Liver (tissue), 8 donors: ENCODE measurements at regions not wholly inside any gene's neighbourhood (a gene's known extent, or its start where the extent isn't known, plus 50 kb on each side); places are given as distances from the start of the nearest gene placed in this dataset.

Source experiments
- DNase-seq: peaks from one replicate; pipeline ENCODE4 v3.0.0-alpha.2; 2017; ENCODE audit warnings: low spot score
- H3K27ac ChIP-seq, 2 donors: one replicate each; pipeline ENCODE4 v1.7.0; 2013; ENCODE audit warnings: inconsistent platforms in 2 of 2, low read length in 2 of 2, control low read depth in 1 of 2, low read depth in 1 of 2, mild to moderate bottlenecking in 1 of 2
- H3K27me3 ChIP-seq, 4 donors: one replicate each; pipeline versions ENCODE4 v1.6.1 to v1.7.0; 2013; ENCODE audit warnings: low read length in 3 of 4, inconsistent platforms in 1 of 4, mild to moderate bottlenecking in 1 of 4, moderate library complexity in 1 of 4; ENCODE audit not compliant: control insufficient read depth in 4 of 4, insufficient read depth in 4 of 4
- H3K36me3 ChIP-seq, 4 donors: one replicate each; pipeline versions ENCODE4 v1.6.1 to v1.7.0; 2013; ENCODE audit warnings: low read length in 3 of 4, mild to moderate bottlenecking in 3 of 4, low read depth in 1 of 4, moderate library complexity in 1 of 4; ENCODE audit not compliant: control insufficient read depth in 4 of 4, insufficient read depth in 3 of 4
- H3K4me1 ChIP-seq, 4 donors: one replicate each; pipeline versions ENCODE4 v1.6.1 to v1.7.0; 2013; ENCODE audit warnings: low read length in 3 of 4, mild to moderate bottlenecking in 3 of 4, moderate library complexity in 1 of 4; ENCODE audit not compliant: control insufficient read depth in 4 of 4, insufficient read depth in 4 of 4
- H3K4me3 ChIP-seq, 3 donors: one replicate each; pipeline versions ENCODE4 v1.6.1 to v1.7.0; 2013; ENCODE audit warnings: low read length in 3 of 3, control low read depth in 1 of 3, low read depth in 1 of 3, mild to moderate bottlenecking in 1 of 3
- H3K9ac ChIP-seq, 2 donors: one replicate each; pipeline ENCODE4 v1.7.0; 2013; ENCODE audit warnings: low read length in 2 of 2, mild to moderate bottlenecking in 2 of 2, moderate library complexity in 2 of 2, control low read depth in 1 of 2, low read depth in 1 of 2
- H3K9me3 ChIP-seq, 4 donors: one replicate each; pipeline versions ENCODE4 v1.6.1 to v1.7.0; 2013; ENCODE audit warnings: low read length in 3 of 4; ENCODE audit not compliant: control insufficient read depth in 4 of 4
- HNF4A ChIP-seq, 2 donors: conservative IDR thresholded peaks; 2 replicates each; pipeline ENCODE4 v1.6.1; 2016; ENCODE audit warnings: antibody characterized with exemption in 2 of 2, mild to moderate bottlenecking in 2 of 2
- RXRA ChIP-seq, 2 donors: IDR thresholded peaks; 2 replicates each; pipeline ENCODE4 v1.6.1; 2017 to 2018; ENCODE audit warnings: antibody characterized with exemption in 2 of 2, mild to moderate bottlenecking in 1 of 2
- YY1 ChIP-seq: IDR thresholded peaks from 2 replicates; pipeline ENCODE4 v1.6.1; 2016; ENCODE audit warnings: antibody characterized with exemption, mild to moderate bottlenecking
- WGBS: extraction: QIAGEN DNeasy Blood & Tissue Kit; methylation state at CpG from one replicate; pipeline ENCODE4 v1.1.7; 2013; 5-methylcytosine and 5-hydroxymethylcytosine counted together
- TF ChIP-seq, protein P1 (sequence below): IDR thresholded peaks from 2 replicates; pipeline ENCODE4 v1.6.1; 2016; ENCODE audit warnings: antibody characterized with exemption
- TF ChIP-seq, protein P2 (sequence below): IDR thresholded peaks from 2 replicates; pipeline ENCODE4 v1.6.1; 2016; ENCODE audit warnings: antibody characterized with exemption
- TF ChIP-seq, protein P3 (sequence below): IDR thresholded peaks from 2 replicates; pipeline ENCODE4 v1.6.1; 2016; ENCODE audit warnings: antibody characterized with exemption, mild to moderate bottlenecking
- TF ChIP-seq, protein P4 (sequence below): fragments of 150-350 bp; IDR thresholded peaks from 2 replicates; pipeline ENCODE4 v1.5.1; 2017; ENCODE audit warnings: improper control_type of control experiment, low read depth, low read length; ENCODE audit not compliant: missing input control
- donor health status: healthy.
- donor health status: healthy.
- donor health status: healthy.
- donor health status: healthy.
- donor health status: healthy.

DNA sequence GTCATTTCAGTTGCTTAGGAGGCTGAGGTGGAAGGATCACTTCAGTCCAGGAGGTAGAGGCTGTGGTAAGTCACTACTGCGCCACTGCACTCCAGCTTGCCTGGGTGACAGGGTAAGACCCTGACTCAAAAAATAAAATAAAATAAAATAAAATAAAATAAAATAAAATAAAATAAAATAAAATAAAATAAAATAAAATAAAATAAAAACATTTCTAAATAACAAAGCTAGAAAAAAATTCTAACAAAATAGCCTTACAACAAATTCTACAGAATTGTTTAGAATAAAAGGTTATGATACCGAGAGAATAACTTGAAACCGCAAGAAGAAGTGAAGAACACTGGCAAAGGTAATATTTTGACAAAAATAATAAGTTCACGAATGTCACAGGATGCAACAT, 794.3 kb downstream of the NR2F2 start:
- no peaks in the 10 kb centered on the region for H3K27me3 ChIP-seq
- no peak overlapping the region for H3K27ac ChIP-seq
- WGBS = 85% methylated on average over 4 of the region's 4 CpGs
- no peaks in the 10 kb centered on the region for H3K9me3 ChIP-seq
- no peak overlapping the region for H3K4me3 ChIP-seq
- no peak for DNase-seq
- no peaks in the 10 kb centered on the region for H3K4me1 ChIP-seq
- H3K9ac ChIP-seq = no peak overlapping the region
- H3K36me3 ChIP-seq = no peaks in the 10 kb centered on the region
- TF ChIP-seq, protein P1, sequence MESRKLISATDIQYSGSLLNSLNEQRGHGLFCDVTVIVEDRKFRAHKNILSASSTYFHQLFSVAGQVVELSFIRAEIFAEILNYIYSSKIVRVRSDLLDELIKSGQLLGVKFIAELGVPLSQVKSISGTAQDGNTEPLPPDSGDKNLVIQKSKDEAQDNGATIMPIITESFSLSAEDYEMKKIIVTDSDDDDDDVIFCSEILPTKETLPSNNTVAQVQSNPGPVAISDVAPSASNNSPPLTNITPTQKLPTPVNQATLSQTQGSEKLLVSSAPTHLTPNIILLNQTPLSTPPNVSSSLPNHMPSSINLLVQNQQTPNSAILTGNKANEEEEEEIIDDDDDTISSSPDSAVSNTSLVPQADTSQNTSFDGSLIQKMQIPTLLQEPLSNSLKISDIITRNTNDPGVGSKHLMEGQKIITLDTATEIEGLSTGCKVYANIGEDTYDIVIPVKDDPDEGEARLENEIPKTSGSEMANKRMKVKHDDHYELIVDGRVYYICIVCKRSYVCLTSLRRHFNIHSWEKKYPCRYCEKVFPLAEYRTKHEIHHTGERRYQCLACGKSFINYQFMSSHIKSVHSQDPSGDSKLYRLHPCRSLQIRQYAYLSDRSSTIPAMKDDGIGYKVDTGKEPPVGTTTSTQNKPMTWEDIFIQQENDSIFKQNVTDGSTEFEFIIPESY = no peak
- no peak for TF ChIP-seq HNF4A (conservative IDR thresholded peaks at IDR 0.05)
- TF ChIP-seq, protein P2, sequence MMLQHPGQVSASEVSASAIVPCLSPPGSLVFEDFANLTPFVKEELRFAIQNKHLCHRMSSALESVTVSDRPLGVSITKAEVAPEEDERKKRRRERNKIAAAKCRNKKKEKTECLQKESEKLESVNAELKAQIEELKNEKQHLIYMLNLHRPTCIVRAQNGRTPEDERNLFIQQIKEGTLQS = no peak
- TF ChIP-seq, protein P3, sequence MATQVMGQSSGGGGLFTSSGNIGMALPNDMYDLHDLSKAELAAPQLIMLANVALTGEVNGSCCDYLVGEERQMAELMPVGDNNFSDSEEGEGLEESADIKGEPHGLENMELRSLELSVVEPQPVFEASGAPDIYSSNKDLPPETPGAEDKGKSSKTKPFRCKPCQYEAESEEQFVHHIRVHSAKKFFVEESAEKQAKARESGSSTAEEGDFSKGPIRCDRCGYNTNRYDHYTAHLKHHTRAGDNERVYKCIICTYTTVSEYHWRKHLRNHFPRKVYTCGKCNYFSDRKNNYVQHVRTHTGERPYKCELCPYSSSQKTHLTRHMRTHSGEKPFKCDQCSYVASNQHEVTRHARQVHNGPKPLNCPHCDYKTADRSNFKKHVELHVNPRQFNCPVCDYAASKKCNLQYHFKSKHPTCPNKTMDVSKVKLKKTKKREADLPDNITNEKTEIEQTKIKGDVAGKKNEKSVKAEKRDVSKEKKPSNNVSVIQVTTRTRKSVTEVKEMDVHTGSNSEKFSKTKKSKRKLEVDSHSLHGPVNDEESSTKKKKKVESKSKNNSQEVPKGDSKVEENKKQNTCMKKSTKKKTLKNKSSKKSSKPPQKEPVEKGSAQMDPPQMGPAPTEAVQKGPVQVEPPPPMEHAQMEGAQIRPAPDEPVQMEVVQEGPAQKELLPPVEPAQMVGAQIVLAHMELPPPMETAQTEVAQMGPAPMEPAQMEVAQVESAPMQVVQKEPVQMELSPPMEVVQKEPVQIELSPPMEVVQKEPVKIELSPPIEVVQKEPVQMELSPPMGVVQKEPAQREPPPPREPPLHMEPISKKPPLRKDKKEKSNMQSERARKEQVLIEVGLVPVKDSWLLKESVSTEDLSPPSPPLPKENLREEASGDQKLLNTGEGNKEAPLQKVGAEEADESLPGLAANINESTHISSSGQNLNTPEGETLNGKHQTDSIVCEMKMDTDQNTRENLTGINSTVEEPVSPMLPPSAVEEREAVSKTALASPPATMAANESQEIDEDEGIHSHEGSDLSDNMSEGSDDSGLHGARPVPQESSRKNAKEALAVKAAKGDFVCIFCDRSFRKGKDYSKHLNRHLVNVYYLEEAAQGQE = no peak

DNA sequence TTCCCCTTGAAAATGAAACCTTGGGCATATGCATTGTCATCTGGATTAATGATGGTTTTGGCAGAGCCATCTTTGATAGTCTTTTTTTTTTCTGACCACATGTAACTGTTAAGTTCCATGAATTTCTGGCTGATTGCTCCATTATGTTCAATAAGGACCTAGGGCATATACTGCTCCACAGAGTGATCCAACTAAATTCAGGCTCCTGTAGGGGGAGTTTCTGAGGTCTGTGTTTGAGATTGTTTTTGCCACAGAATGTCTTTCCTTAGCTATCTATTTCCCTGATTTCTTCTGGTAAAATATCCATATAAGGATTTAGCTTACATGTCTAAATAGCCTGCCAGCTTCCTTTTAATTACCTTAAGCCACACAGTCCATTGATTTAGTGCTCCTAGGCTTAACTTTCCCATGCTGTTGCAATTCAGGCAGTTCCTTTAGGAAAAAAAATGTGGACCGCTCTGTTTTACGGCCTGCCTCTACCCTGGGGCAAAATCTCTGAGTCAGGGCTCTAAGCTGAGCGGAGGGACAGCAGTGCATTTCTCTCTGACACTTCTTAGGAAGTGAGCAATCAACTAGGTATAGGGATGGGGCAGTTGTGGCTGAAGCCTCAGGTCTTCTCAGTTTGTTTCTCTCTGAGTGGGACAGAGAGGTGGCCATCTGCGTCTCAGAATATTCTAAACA, 796.2 kb downstream of the NR2F2 start:
- Histone ChIP-seq H3K27ac (no peak overlapping the region), H3K9me3 (no peaks in the 10 kb centered on the region), H3K9ac (no peak overlapping the region), H3K4me1 (no peaks in the 10 kb centered on the region), H3K27me3 (no peaks in the 10 kb centered on the region), H3K36me3 (no peaks in the 10 kb centered on the region), H3K4me3 (no peak overlapping the region)
- WGBS = 68% methylated on average over 4 of the region's 4 CpGs
- TF ChIP-seq, protein P2 = no peak
- TF ChIP-seq YY1 (no peak), RXRA (IDR thresholded peaks at IDR 0.05) (no peak)
- TF ChIP-seq, protein P4, sequence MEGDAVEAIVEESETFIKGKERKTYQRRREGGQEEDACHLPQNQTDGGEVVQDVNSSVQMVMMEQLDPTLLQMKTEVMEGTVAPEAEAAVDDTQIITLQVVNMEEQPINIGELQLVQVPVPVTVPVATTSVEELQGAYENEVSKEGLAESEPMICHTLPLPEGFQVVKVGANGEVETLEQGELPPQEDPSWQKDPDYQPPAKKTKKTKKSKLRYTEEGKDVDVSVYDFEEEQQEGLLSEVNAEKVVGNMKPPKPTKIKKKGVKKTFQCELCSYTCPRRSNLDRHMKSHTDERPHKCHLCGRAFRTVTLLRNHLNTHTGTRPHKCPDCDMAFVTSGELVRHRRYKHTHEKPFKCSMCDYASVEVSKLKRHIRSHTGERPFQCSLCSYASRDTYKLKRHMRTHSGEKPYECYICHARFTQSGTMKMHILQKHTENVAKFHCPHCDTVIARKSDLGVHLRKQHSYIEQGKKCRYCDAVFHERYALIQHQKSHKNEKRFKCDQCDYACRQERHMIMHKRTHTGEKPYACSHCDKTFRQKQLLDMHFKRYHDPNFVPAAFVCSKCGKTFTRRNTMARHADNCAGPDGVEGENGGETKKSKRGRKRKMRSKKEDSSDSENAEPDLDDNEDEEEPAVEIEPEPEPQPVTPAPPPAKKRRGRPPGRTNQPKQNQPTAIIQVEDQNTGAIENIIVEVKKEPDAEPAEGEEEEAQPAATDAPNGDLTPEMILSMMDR = no peak
- TF ChIP-seq, protein P3 = no peak
- DNase-seq = no peak
